NCI-H345 treated with DMSO at 0.1 percent for 48 hours (cell line): ENCODE measurements at regions not wholly inside any gene's neighbourhood (a gene's known extent, or its start where the extent isn't known, plus 50 kb on each side); places are given as distances from the start of the nearest gene placed in this dataset.
"Not testable (repeated sequence)": the region's sequence is repeated elsewhere in the genome, so short reads cannot be mapped to it uniquely, and the experiment has no call there.

Source experiments
- DNase-seq: peaks from one replicate; lab custom pipeline; 2025; ENCODE audit not compliant: unreplicated experiment; lab: John Stamatoyannopoulos, UW

- no peak for DNase-seq
Observed at GRCh38 chr7:113784316-113784715, 134.5 kb downstream of the PPP1R3A start.

GRCh38 chr7:113783403-113783802 lies 135.4 kb downstream of the PPP1R3A start:
- DNase-seq = no peak

- no peak for DNase-seq
Observed at GRCh38 chr7:113775804-113776203, 143.0 kb downstream of the PPP1R3A start.

GRCh38 chr7:113775401-113775800 lies 143.4 kb downstream of the PPP1R3A start:
- no peak for DNase-seq

GRCh38 chr7:113774182-113774807 lies 144.5 kb downstream of the PPP1R3A start:
- DNase-seq = peak; percentile 31

GRCh38 chr7:113770146-113770738 lies 148.6 kb downstream of the PPP1R3A start:
- no peak for DNase-seq

GRCh38 chr7:113768387-113768786 lies 150.4 kb downstream of the PPP1R3A start:
- no peak for DNase-seq

- DNase-seq = no peak
Observed at GRCh38 chr7:113764401-113765035, 154.3 kb downstream of the PPP1R3A start.

- no peak for DNase-seq
Observed at GRCh38 chr7:113763226-113763625, 155.6 kb downstream of the PPP1R3A start.

GRCh38 chr7:113756250-113756649 lies 162.6 kb downstream of the PPP1R3A start:
- DNase-seq = no peak

- DNase-seq = no peak
Observed at GRCh38 chr7:113752689-113753088, 166.1 kb downstream of the PPP1R3A start.

GRCh38 chr7:113752289-113752688 lies 166.5 kb downstream of the PPP1R3A start:
- DNase-seq = no peak

- DNase-seq = no peak
Observed at GRCh38 chr7:113751547-113751946, 167.3 kb downstream of the PPP1R3A start.

- DNase-seq = not testable (repeated sequence)
Observed at GRCh38 chr7:113748385-113748784, 170.4 kb downstream of the PPP1R3A start.

GRCh38 chr7:113742946-113743431 lies 175.8 kb downstream of the PPP1R3A start:
- not testable (repeated sequence) for DNase-seq

GRCh38 chr7:113742377-113742776 lies 176.4 kb downstream of the PPP1R3A start:
- no peak for DNase-seq

GRCh38 chr7:113731571-113731970 lies 187.2 kb downstream of the PPP1R3A start:
- no peak for DNase-seq

- no peak for DNase-seq
Observed at GRCh38 chr7:113730309-113730955, 188.4 kb downstream of the PPP1R3A start.

GRCh38 chr7:113727486-113727885 lies 191.3 kb downstream of the PPP1R3A start:
- no peak for DNase-seq

GRCh38 chr7:113722006-113722405 lies 196.8 kb downstream of the PPP1R3A start:
- DNase-seq = no peak

GRCh38 chr7:113717739-113718138 lies 201.1 kb downstream of the PPP1R3A start:
- DNase-seq = no peak
